NB4 (cell line): ENCODE measurements at regions not wholly inside any gene's neighbourhood (a gene's known extent, or its start where the extent isn't known, plus 50 kb on each side); places are given as distances from the start of the nearest gene placed in this dataset.

Experiments
- CTCF ChIP-seq: IDR thresholded peaks from one replicate; pipeline ENCODE4 v1.5.1; 2012; ENCODE audit warnings: low read depth, low read length
- POLR2A ChIP-seq: IDR thresholded peaks from 2 replicates; pipeline ENCODE4 v1.6.1; 2011; ENCODE audit warnings: mild to moderate bottlenecking; ENCODE audit not compliant: insufficient read length; ENCODE audit errors: extremely low read depth

GRCh38 chr15:39313467-39313866 is 267.4 kb upstream of the THBS1 start:
- TF ChIP-seq CTCF: no peak
- no peak for TF ChIP-seq POLR2A
